DND-41 (cell line): ENCODE measurements at regions not wholly inside any gene's neighbourhood (a gene's known extent, or its start where the extent isn't known, plus 50 kb on each side); places are given as distances from the start of the nearest gene placed in this dataset.

Experiments used
- CTCF ChIP-seq: IDR thresholded peaks from 2 replicates; pipeline ENCODE4 v1.5.1; 2012; ENCODE audit warnings: borderline replicate concordance, low read length, moderate library complexity, mild to moderate bottlenecking; ENCODE audit not compliant: poor library complexity, severe bottlenecking; ENCODE audit errors: extremely low read depth
- EZH2 ChIP-seq: IDR thresholded peaks from 3 replicates; pipeline ENCODE4 v1.6.1; 2012; ENCODE audit warnings: borderline replicate concordance, low read depth, mild to moderate bottlenecking, moderate library complexity, low read length, inconsistent platforms; ENCODE audit not compliant: severe bottlenecking

GRCh38 chr10:84626397-84627087 lies 298.2 kb downstream of the CCSER2 start:
- TF ChIP-seq CTCF (no peak), EZH2 (no peak)
